DMS 273 (cell line): ENCODE measurements at regions not wholly inside any gene's neighbourhood (a gene's known extent, or its start where the extent isn't known, plus 50 kb on each side); places are given as distances from the start of the nearest gene placed in this dataset.

Experiments used
- DNase-seq: peaks from one replicate; lab custom pipeline; 2025; ENCODE audit not compliant: unreplicated experiment; lab: John Stamatoyannopoulos, UW

GRCh38 chr14:32019276-32019675 is 57.8 kb upstream of the ARHGAP5 start:
- no peak for DNase-seq

GRCh38 chr14:32020882-32021281 is 56.2 kb upstream of the ARHGAP5 start:
- DNase-seq, result no peak

- DNase-seq, result no peak
Observed at GRCh38 chr14:32021341-32021740, 55.8 kb upstream of the ARHGAP5 start.

GRCh38 chr14:32022525-32022924 is 54.6 kb upstream of the ARHGAP5 start:
- DNase-seq, result no peak

GRCh38 chr14:32022938-32023466 is 54.1 kb upstream of the ARHGAP5 start:
- DNase-seq, result no peak

GRCh38 chr14:32023540-32023939 is 53.6 kb upstream of the ARHGAP5 start:
- DNase-seq, result no peak

GRCh38 chr14:32027255-32027939 is 49.7 kb upstream of the ARHGAP5 start:
- DNase-seq, result no peak
